OCI-LY3 (cell line): ENCODE measurements at regions not wholly inside any gene's neighbourhood (a gene's known extent, or its start where the extent isn't known, plus 50 kb on each side); places are given as distances from the start of the nearest gene placed in this dataset.

Experiments
- EZH2phosphoT487 ChIP-seq: fragments of 200-600 bp; shearing (Covaris generic); IDR thresholded peaks from 2 replicates; pipeline ENCODE4 v1.6.1; 2018; ENCODE audit warnings: antibody characterized with exemption, mixed run types, low read depth
- TF ChIP-seq, protein P1 (sequence below): fragments of 200-600, 300-600 bp; sonication (generic); IDR thresholded peaks from 2 replicates; pipeline ENCODE4 v1.5.1; 2014; ENCODE audit warnings: antibody characterized with exemption, low read length, low read depth

DNA sequence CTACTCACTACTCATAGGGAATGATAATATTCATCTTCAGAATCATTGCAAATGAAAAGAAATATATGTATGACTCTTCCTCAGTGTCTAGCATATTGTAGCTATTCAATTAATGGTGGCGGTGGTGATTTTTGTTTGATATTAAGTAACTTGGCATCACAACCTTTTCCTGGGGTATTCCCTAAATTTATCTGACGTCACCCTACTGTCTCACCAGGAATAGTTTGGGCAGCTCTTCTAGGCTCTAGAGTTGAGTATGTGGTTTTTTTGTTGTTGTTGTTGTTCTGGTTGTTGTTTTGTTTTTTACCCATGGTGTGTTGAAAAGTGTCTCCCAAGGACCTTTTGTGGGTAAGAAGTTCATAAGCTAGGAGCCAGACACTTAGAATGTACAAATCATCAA lies 1320.3 kb upstream of the LRRTM1 start:
- TF ChIP-seq, protein P1, sequence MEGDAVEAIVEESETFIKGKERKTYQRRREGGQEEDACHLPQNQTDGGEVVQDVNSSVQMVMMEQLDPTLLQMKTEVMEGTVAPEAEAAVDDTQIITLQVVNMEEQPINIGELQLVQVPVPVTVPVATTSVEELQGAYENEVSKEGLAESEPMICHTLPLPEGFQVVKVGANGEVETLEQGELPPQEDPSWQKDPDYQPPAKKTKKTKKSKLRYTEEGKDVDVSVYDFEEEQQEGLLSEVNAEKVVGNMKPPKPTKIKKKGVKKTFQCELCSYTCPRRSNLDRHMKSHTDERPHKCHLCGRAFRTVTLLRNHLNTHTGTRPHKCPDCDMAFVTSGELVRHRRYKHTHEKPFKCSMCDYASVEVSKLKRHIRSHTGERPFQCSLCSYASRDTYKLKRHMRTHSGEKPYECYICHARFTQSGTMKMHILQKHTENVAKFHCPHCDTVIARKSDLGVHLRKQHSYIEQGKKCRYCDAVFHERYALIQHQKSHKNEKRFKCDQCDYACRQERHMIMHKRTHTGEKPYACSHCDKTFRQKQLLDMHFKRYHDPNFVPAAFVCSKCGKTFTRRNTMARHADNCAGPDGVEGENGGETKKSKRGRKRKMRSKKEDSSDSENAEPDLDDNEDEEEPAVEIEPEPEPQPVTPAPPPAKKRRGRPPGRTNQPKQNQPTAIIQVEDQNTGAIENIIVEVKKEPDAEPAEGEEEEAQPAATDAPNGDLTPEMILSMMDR = no peak
- no peak for TF ChIP-seq EZH2phosphoT487
